ENCODE measurements at regions not wholly inside any gene's neighbourhood (a gene's known extent, or its start where the extent isn't known, plus 50 kb on each side); places are given as distances from the start of the nearest gene placed in this dataset.

DNA sequence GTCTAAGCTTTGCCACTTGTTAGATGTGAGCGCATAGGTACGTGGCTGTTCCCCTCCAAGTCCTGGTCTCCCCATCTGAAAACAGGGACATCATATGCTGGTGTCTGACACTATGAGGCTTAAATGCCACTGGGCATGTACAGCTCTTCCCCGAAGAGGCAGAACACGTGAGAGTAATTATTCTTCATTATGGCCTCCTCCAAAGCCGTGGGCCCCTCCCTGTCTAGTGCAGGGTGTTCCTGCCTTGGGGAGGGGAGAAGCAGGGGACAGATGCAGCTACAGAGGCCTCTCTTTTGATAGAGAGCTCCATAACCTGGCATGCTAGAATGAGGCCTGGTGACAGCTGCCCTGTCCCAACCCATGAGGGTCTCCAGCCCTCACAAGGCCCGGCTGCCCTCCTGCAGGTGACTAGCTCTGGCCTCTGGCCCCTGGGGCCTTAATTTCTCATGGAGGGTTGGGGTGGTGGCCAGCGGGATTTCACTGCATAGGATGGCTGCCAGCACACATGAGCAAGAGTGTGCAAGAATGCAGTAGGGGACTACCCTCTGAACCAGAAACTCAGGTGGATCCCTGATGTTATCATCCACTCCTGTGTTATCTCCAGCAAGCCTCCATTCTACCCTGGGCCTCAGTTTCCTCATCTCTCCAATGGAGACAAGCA is 334.6 kb downstream of the MN1 start:
- TF ChIP-seq EP300 (IDR thresholded peaks at IDR 0.05; ENCODE audit: borderline replicate concordance in 1 of 2, low read depth in 2 of 2, low read length in 2 of 2) (no peak), TEAD4 (IDR thresholded peaks at IDR 0.05; ENCODE audit: low read depth, low read length) (no peak), TAF1 (IDR thresholded peaks at IDR 0.05; ENCODE audit: low read depth, low read length) (no peak), EZH2 (IDR thresholded peaks at IDR 0.05; ENCODE audit: low read depth, low read length, severe bottlenecking) (no peak), RFX5 (IDR thresholded peaks at IDR 0.05; ENCODE audit: borderline replicate concordance, low read depth, low read length) (no peak), TBP (IDR thresholded peaks at IDR 0.05; ENCODE audit: low read depth, low read length) (no peak), ASH2L (IDR thresholded peaks at IDR 0.05; ENCODE audit: low read length) (no peak), TCF12 (IDR thresholded peaks at IDR 0.05; ENCODE audit: low read depth, low read length) (no peak), RAD21 (IDR thresholded peaks at IDR 0.05 in 1 of 2, conservative IDR thresholded peaks at IDR 0.05 in 1 of 2; ENCODE audit: low read depth in 2 of 2, low read length in 2 of 2) (no peak), HDAC2 (IDR thresholded peaks at IDR 0.05; ENCODE audit: borderline replicate concordance in 1 of 2, low read depth in 2 of 2, low read length in 2 of 2) (no peak)
- TF ChIP-seq, protein P1, sequence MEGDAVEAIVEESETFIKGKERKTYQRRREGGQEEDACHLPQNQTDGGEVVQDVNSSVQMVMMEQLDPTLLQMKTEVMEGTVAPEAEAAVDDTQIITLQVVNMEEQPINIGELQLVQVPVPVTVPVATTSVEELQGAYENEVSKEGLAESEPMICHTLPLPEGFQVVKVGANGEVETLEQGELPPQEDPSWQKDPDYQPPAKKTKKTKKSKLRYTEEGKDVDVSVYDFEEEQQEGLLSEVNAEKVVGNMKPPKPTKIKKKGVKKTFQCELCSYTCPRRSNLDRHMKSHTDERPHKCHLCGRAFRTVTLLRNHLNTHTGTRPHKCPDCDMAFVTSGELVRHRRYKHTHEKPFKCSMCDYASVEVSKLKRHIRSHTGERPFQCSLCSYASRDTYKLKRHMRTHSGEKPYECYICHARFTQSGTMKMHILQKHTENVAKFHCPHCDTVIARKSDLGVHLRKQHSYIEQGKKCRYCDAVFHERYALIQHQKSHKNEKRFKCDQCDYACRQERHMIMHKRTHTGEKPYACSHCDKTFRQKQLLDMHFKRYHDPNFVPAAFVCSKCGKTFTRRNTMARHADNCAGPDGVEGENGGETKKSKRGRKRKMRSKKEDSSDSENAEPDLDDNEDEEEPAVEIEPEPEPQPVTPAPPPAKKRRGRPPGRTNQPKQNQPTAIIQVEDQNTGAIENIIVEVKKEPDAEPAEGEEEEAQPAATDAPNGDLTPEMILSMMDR (IDR thresholded peaks at IDR 0.05; ENCODE audit: control extremely low read depth in 1 of 3, insufficient read depth in 1 of 3, low read depth in 1 of 3, low read length in 3 of 3), result no peak
- TF ChIP-seq, protein P2, sequence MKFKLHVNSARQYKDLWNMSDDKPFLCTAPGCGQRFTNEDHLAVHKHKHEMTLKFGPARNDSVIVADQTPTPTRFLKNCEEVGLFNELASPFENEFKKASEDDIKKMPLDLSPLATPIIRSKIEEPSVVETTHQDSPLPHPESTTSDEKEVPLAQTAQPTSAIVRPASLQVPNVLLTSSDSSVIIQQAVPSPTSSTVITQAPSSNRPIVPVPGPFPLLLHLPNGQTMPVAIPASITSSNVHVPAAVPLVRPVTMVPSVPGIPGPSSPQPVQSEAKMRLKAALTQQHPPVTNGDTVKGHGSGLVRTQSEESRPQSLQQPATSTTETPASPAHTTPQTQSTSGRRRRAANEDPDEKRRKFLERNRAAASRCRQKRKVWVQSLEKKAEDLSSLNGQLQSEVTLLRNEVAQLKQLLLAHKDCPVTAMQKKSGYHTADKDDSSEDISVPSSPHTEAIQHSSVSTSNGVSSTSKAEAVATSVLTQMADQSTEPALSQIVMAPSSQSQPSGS (IDR thresholded peaks at IDR 0.05; ENCODE audit: low read length), result no peak

All from H1 (cell line).